ENCODE measurements at regions not wholly inside any gene's neighbourhood (a gene's known extent, or its start where the extent isn't known, plus 50 kb on each side); places are given as distances from the start of the nearest gene placed in this dataset.

- H3K4me3 ChIP-seq: no peak overlapping the region
- TF ChIP-seq EZH2 (IDR thresholded peaks at IDR 0.05; ENCODE audit: insufficient read depth, poor library complexity, severe bottlenecking) (no peak), EZH2phosphoT487 (IDR thresholded peaks at IDR 0.05; ENCODE audit: insufficient read depth, low read depth) (no peak)
- H3F3A ChIP-seq (ENCODE audit: insufficient read depth): peaks cover 15% of the 10 kb centered on the region
- in situ Hi-C loops (cut with MboI): no loop called here
- no peaks in the 10 kb centered on the region for H3K9me2 ChIP-seq (ENCODE audit: insufficient read depth)
- H3K9me3 ChIP-seq (ENCODE audit: low read depth): no peaks in the 10 kb centered on the region
- H3K9ac ChIP-seq: no peak overlapping the region
- no peaks in the 10 kb centered on the region for H3K27me3 ChIP-seq (replicated peaks; ENCODE audit: insufficient read depth)
- 0 out of 2 replicates have a peak overlapping the region, but pooled peaks have one; percentile 25 for H3K27ac ChIP-seq
- no peaks in the 10 kb centered on the region for H4K20me1 ChIP-seq (ENCODE audit: insufficient read depth)
- H3K36me3 ChIP-seq (ENCODE audit: low read depth): no peaks in the 10 kb centered on the region
- WGBS, 2 experiments (ENCODE audit: low coverage in 1 of 2, low lambda C conversion rate in 2 of 2, missing lambda C conversion rate in 2 of 2): 68 to 74% methylated on average over 3 of the region's 3 CpGs
- H2AFZ ChIP-seq: no peak overlapping the region
- peak; percentile 91 for DNase-seq
- H3K4me2 ChIP-seq (ENCODE audit: unreplicated experiment): no peak overlapping the region
- no peaks in the 10 kb centered on the region for H3K79me2 ChIP-seq (ENCODE audit: insufficient read depth)
- H3K4me1 ChIP-seq (ENCODE audit: insufficient read depth): peaks cover 18% of the 10 kb centered on the region
These were observed 224.4 kb upstream of the APCDD1 start for GRCh38 chr18:10230072-10230471.

GRCh38 chr18:10231220-10231619 is 223.2 kb upstream of the APCDD1 start:
- no peak overlapping the region for H3K9ac ChIP-seq
- H2AFZ ChIP-seq: no peak overlapping the region
- 83 to 85% methylated on average over 3 of the region's 3 CpGs for WGBS, 2 experiments (ENCODE audit: low coverage in 1 of 2, low lambda C conversion rate in 2 of 2, missing lambda C conversion rate in 2 of 2)
- no peaks in the 10 kb centered on the region for H3K79me2 ChIP-seq (ENCODE audit: insufficient read depth)
- H4K20me1 ChIP-seq (ENCODE audit: insufficient read depth): no peaks in the 10 kb centered on the region
- in situ Hi-C loops (cut with MboI): no loop called here
- no peaks in the 10 kb centered on the region for H3K36me3 ChIP-seq (ENCODE audit: low read depth)
- TF ChIP-seq EZH2phosphoT487 (IDR thresholded peaks at IDR 0.05; ENCODE audit: insufficient read depth, low read depth) (no peak), EZH2 (IDR thresholded peaks at IDR 0.05; ENCODE audit: insufficient read depth, poor library complexity, severe bottlenecking) (no peak)
- H3K4me1 ChIP-seq (ENCODE audit: insufficient read depth): peaks cover 26% of the 10 kb centered on the region
- H3K4me3 ChIP-seq: no peak overlapping the region
- no peak overlapping the region for H3K27ac ChIP-seq
- no peaks in the 10 kb centered on the region for H3K27me3 ChIP-seq (replicated peaks; ENCODE audit: insufficient read depth)
- H3K4me2 ChIP-seq (ENCODE audit: unreplicated experiment): no peak overlapping the region
- no peaks in the 10 kb centered on the region for H3K9me2 ChIP-seq (ENCODE audit: insufficient read depth)
- H3K9me3 ChIP-seq (ENCODE audit: low read depth): no peaks in the 10 kb centered on the region
- no peak for DNase-seq
- H3F3A ChIP-seq (ENCODE audit: insufficient read depth): peaks cover 27% of the 10 kb centered on the region

- in situ Hi-C loops (cut with MboI): no loop called here
- Histone ChIP-seq H3K27me3 (replicated peaks; ENCODE audit: insufficient read depth) (no peaks in the 10 kb centered on the region), H3K4me3 (no peak overlapping the region), H3K79me2 (ENCODE audit: insufficient read depth) (no peaks in the 10 kb centered on the region), H3K4me2 (ENCODE audit: unreplicated experiment) (no peak overlapping the region), H2AFZ (no peak overlapping the region), H3K9me3 (ENCODE audit: low read depth) (no peaks in the 10 kb centered on the region), H3F3A (ENCODE audit: insufficient read depth) (peaks cover 27% of the 10 kb centered on the region), H3K9me2 (ENCODE audit: insufficient read depth) (no peaks in the 10 kb centered on the region), H3K27ac (no peak overlapping the region), H3K4me1 (ENCODE audit: insufficient read depth) (peaks cover 26% of the 10 kb centered on the region), H3K9ac (no peak overlapping the region), H3K36me3 (ENCODE audit: low read depth) (no peaks in the 10 kb centered on the region), H4K20me1 (ENCODE audit: insufficient read depth) (no peaks in the 10 kb centered on the region)
- DNase-seq: no peak
- WGBS, 2 experiments (ENCODE audit: low coverage in 1 of 2, low lambda C conversion rate in 2 of 2, missing lambda C conversion rate in 2 of 2): 86 to 94% methylated on average over 2 of the region's 2 CpGs
- TF ChIP-seq EZH2phosphoT487 (IDR thresholded peaks at IDR 0.05; ENCODE audit: insufficient read depth, low read depth): no peak
- no peak for TF ChIP-seq EZH2 (IDR thresholded peaks at IDR 0.05; ENCODE audit: insufficient read depth, poor library complexity, severe bottlenecking)
These were observed 222.4 kb upstream of the APCDD1 start for GRCh38 chr18:10232062-10232461.

GRCh38 chr18:10233082-10233875 is 221.2 kb upstream of the APCDD1 start:
- Histone ChIP-seq H3K4me3 (no peak overlapping the region), H3K36me3 (ENCODE audit: low read depth) (no peaks in the 10 kb centered on the region), H3K9ac (no peak overlapping the region), H2AFZ (no peak overlapping the region), H3F3A (ENCODE audit: insufficient read depth) (peaks cover 27% of the 10 kb centered on the region), H3K27ac (no peak overlapping the region), H3K4me2 (ENCODE audit: unreplicated experiment) (no peak overlapping the region), H3K79me2 (ENCODE audit: insufficient read depth) (no peaks in the 10 kb centered on the region), H3K4me1 (ENCODE audit: insufficient read depth) (peaks cover 26% of the 10 kb centered on the region), H3K27me3 (replicated peaks; ENCODE audit: insufficient read depth) (no peaks in the 10 kb centered on the region), H3K9me2 (ENCODE audit: insufficient read depth) (no peaks in the 10 kb centered on the region), H4K20me1 (ENCODE audit: insufficient read depth) (no peaks in the 10 kb centered on the region), H3K9me3 (ENCODE audit: low read depth) (no peaks in the 10 kb centered on the region)
- no peak for DNase-seq
- 84 to 87% methylated on average over 10 of the region's 10 CpGs for WGBS, 2 experiments (ENCODE audit: low coverage in 1 of 2, low lambda C conversion rate in 2 of 2, missing lambda C conversion rate in 2 of 2)
- in situ Hi-C loops (cut with MboI): no loop called here
- TF ChIP-seq EZH2 (IDR thresholded peaks at IDR 0.05; ENCODE audit: insufficient read depth, poor library complexity, severe bottlenecking): no peak
- no peak for TF ChIP-seq EZH2phosphoT487 (IDR thresholded peaks at IDR 0.05; ENCODE audit: insufficient read depth, low read depth)

Measured in GM23248 (cell line).